Activated CD8-positive, alpha-beta memory T cell treated with anti-CD3 and anti-CD28 coated beads for 48 hours (primary cell): ENCODE measurements at regions not wholly inside any gene's neighbourhood (a gene's known extent, or its start where the extent isn't known, plus 50 kb on each side); places are given as distances from the start of the nearest gene placed in this dataset.
"Not testable (repeated sequence)": the region's sequence is repeated elsewhere in the genome, so short reads cannot be mapped to it uniquely, and the experiment has no call there.

Experiments
- DNase-seq, 3 experiments: peaks; one replicate each; pipeline ENCODE4 v3.0.0-alpha.2; 2020; ENCODE audit warnings: low read depth in 2 of 3, low spot score in 2 of 3

GRCh38 chr4:62549601-62550000 is 1349.5 kb downstream of the ADGRL3 start:
- DNase-seq, result no peak

- no peak for DNase-seq
Measured at GRCh38 chr4:62548765-62549164, 1348.6 kb downstream of the ADGRL3 start.

GRCh38 chr4:62548108-62548524 is 1348.0 kb downstream of the ADGRL3 start:
- no peak for DNase-seq

- no peak for DNase-seq
Measured at GRCh38 chr4:62544428-62544827, 1344.3 kb downstream of the ADGRL3 start.

GRCh38 chr4:62543002-62543401 is 1342.9 kb downstream of the ADGRL3 start:
- no peak for DNase-seq

- no peak for DNase-seq
Measured at GRCh38 chr4:62533573-62533972, 1333.4 kb downstream of the ADGRL3 start.

- no peak for DNase-seq
Measured at GRCh38 chr4:62531731-62532130, 1331.6 kb downstream of the ADGRL3 start.

- DNase-seq, result no peak
Measured at GRCh38 chr4:62531264-62531663, 1331.1 kb downstream of the ADGRL3 start.

- DNase-seq, result no peak
Measured at GRCh38 chr4:62528874-62529273, 1328.7 kb downstream of the ADGRL3 start.

- no peak for DNase-seq
Measured at GRCh38 chr4:62526671-62527070, 1326.5 kb downstream of the ADGRL3 start.

- DNase-seq, result no peak
Measured at GRCh38 chr4:62523256-62523655, 1323.1 kb downstream of the ADGRL3 start.

- DNase-seq, result no peak
Measured at GRCh38 chr4:62522273-62522672, 1322.1 kb downstream of the ADGRL3 start.

- DNase-seq, result no peak
Measured at GRCh38 chr4:62517716-62518115, 1317.6 kb downstream of the ADGRL3 start.

- DNase-seq, result no peak
Measured at GRCh38 chr4:62513306-62513705, 1313.2 kb downstream of the ADGRL3 start.

- no peak for DNase-seq
Measured at GRCh38 chr4:62512271-62512670, 1312.1 kb downstream of the ADGRL3 start.

- no peak for DNase-seq
Measured at GRCh38 chr4:62510228-62510627, 1310.1 kb downstream of the ADGRL3 start.

- DNase-seq, result no peak
Measured at GRCh38 chr4:62500296-62500695, 1300.2 kb downstream of the ADGRL3 start.

GRCh38 chr4:62495032-62495431 is 1294.9 kb downstream of the ADGRL3 start:
- DNase-seq, result no peak

GRCh38 chr4:62491756-62492155 is 1291.6 kb downstream of the ADGRL3 start:
- not testable (repeated sequence) for DNase-seq

- DNase-seq, result no peak
Measured at GRCh38 chr4:62490635-62491034, 1290.5 kb downstream of the ADGRL3 start.

GRCh38 chr4:62487016-62487415 is 1286.9 kb downstream of the ADGRL3 start:
- no peak for DNase-seq

GRCh38 chr4:62484357-62484756 is 1284.2 kb downstream of the ADGRL3 start:
- DNase-seq, result no peak

GRCh38 chr4:62482355-62482754 is 1282.2 kb downstream of the ADGRL3 start:
- DNase-seq, result no peak

GRCh38 chr4:62475596-62475995 is 1275.5 kb downstream of the ADGRL3 start:
- no peak for DNase-seq
